ENCODE measurements at regions not wholly inside any gene's neighbourhood (a gene's known extent, or its start where the extent isn't known, plus 50 kb on each side); places are given as distances from the start of the nearest gene placed in this dataset.
A peak's percentile ranks its signal among the peaks of the same experiment; 100 is the strongest.

DNA sequence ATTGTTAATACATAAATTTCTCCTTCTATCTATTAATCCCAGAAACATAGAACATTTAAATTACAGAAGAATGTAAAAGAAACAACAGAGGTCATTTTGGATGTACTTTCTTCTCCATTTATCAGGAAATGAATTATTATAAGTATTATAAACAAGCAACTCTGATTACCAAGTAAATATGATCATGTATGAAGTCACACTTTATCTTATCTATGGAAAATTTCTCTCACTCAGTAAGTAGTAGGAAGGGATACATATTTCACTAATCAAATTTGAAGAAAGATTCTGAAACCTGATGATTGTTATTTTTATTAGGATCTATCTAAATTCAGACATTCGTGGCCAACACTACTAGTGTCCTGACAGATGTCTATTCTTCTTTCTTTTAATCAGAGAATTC lies 770.7 kb downstream of the LTN1 start:
- Mint-ChIP-seq H3K4me1 (peaks cover 1% of the 10 kb centered on the region), H3K27me3 (ENCODE audit: low read depth) (no peaks in the 10 kb centered on the region), H3K36me3 (ENCODE audit: low read depth) (no peaks in the 10 kb centered on the region), H3K27ac (peak overlapping the region in 1 of 3 experiments; percentile 35), H3K9me3 (peaks cover 7% of the 10 kb centered on the region), H3K4me3 (no peak overlapping the region)
- TF ChIP-seq, protein P1, sequence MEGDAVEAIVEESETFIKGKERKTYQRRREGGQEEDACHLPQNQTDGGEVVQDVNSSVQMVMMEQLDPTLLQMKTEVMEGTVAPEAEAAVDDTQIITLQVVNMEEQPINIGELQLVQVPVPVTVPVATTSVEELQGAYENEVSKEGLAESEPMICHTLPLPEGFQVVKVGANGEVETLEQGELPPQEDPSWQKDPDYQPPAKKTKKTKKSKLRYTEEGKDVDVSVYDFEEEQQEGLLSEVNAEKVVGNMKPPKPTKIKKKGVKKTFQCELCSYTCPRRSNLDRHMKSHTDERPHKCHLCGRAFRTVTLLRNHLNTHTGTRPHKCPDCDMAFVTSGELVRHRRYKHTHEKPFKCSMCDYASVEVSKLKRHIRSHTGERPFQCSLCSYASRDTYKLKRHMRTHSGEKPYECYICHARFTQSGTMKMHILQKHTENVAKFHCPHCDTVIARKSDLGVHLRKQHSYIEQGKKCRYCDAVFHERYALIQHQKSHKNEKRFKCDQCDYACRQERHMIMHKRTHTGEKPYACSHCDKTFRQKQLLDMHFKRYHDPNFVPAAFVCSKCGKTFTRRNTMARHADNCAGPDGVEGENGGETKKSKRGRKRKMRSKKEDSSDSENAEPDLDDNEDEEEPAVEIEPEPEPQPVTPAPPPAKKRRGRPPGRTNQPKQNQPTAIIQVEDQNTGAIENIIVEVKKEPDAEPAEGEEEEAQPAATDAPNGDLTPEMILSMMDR (IDR thresholded peaks at IDR 0.05; ENCODE audit: unreplicated experiment in 3 of 3): no peak

DNA sequence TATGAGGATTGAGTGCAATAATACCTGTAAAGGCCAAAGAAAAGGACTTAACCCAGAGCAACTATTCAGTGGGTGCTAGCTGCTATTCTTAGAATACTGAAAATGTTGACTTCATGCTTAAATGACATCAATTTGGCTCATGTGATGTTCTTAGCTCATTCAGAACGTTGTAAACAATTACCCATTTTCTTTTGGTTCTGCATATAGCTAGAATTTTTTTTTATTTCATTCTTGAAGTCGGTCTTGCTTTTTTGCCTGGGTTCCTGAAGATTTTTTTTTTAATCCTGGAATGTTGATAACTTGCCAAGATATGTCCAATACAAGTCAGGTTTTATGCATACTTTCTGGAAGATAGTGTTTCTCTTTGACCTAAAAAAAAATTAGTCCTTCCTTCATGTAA lies 772.0 kb downstream of the LTN1 start:
- no peak overlapping the region for H3K4me3 Mint-ChIP-seq
- no peaks in the 10 kb centered on the region for H3K4me1 Mint-ChIP-seq
- H3K36me3 Mint-ChIP-seq (ENCODE audit: low read depth): no peaks in the 10 kb centered on the region
- H3K27me3 Mint-ChIP-seq (ENCODE audit: low read depth): no peaks in the 10 kb centered on the region
- TF ChIP-seq, protein P1 (IDR thresholded peaks at IDR 0.05; ENCODE audit: unreplicated experiment in 3 of 3): no peak
- peaks cover 7% of the 10 kb centered on the region for H3K9me3 Mint-ChIP-seq
- H3K27ac Mint-ChIP-seq: peak overlapping the region; percentile 7 to 35 (median 19)

DNA sequence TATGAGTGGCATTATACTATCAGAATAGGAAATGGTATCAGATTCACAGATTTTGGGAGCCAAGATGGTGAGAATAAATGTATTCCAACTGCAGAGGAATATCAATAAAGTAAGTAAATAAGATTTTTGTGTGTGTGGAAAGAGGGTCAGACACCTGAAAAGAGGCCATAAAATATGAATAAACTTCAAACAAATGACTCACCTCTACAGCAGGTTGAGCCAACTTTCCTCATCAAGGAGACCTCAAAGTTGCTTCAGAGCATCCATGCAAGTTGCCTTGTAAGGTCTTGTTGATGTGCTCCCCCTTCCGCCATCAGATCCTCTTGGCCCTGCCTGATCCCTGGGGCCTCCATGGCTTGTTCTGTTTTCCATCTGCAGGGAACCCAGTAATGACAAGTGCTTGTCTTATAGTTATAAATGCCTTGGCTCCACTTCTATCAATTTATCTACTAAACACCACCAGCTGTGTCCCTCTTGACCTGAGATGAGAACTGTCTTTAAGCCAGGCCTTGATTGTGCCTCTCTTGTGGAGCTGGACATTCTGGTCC lies 775.6 kb downstream of the LTN1 start:
- TF ChIP-seq, protein P1 (IDR thresholded peaks at IDR 0.05; ENCODE audit: unreplicated experiment in 3 of 3): no peak
- H3K4me1 Mint-ChIP-seq: peaks cover 19% of the 10 kb centered on the region
- peak overlapping the region in 2 of 3 experiments; percentile 35 to 44 for H3K27ac Mint-ChIP-seq
- no peaks in the 10 kb centered on the region for H3K36me3 Mint-ChIP-seq (ENCODE audit: low read depth)
- no peaks in the 10 kb centered on the region for H3K27me3 Mint-ChIP-seq (ENCODE audit: low read depth)
- peaks cover 7% of the 10 kb centered on the region for H3K9me3 Mint-ChIP-seq
- H3K4me3 Mint-ChIP-seq: no peak overlapping the region

DNA sequence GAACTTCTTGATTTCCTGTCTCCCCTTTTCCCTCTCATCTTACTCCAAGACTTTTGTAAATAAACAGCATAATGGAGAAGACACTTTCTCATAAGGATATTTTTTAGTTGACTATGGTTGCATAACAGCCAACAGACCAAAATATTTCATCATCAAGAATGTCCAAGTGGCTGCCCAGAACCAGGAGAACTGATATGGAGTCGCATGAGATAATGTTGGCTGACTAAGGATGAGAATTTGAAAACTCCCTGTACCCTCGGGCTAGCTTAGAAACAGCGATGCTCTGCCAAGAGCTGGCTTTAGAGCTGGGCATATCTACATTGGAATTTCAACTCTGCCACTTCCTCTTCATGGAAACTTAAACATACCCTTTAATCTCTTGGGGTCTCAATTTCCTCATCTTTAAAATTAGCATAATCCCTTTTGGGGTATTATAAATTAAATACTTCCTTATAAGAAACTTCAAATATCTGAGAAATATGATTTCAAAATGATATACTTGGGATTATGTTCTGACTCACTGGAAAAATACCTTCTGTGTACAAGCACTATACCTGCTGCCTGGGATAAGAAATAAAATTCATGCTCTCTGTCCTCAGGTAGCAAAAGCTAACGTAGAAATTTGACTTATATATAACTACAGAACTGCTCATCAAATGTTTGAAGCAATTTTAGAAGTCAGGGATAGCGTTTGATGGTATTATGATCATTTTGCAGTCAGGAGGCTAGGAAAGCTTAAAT lies 777.3 kb downstream of the LTN1 start:
- Mint-ChIP-seq H3K27ac (peak overlapping the region in 1 of 3 experiments; percentile 67), H3K4me1 (peaks cover 28% of the 10 kb centered on the region), H3K27me3 (ENCODE audit: low read depth) (no peaks in the 10 kb centered on the region), H3K9me3 (peaks cover 7% of the 10 kb centered on the region), H3K36me3 (ENCODE audit: low read depth) (no peaks in the 10 kb centered on the region), H3K4me3 (no peak overlapping the region)
- TF ChIP-seq, protein P1 (IDR thresholded peaks at IDR 0.05; ENCODE audit: unreplicated experiment in 3 of 3): no peak

DNA sequence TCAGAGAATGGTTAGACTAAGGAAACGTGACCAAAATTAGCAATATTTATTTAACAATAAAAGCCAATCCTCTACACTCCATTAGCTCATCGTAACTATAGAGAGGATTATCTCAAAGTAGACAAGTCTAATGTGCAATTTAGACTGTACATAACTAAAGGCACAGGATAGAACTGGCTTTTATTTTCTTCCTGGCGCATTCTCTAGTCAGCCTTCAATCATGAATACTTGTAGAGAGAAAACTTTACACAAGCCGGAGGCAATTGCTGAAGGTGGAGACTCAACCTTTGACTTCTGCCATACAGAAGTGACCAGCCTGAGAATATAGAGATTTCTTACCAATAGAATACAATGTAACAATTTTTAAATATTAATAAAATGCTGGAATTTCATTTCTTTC lies 777.9 kb downstream of the LTN1 start:
- Mint-ChIP-seq H3K27ac (peak overlapping the region in 1 of 3 experiments; percentile 67), H3K4me3 (no peak overlapping the region), H3K36me3 (ENCODE audit: low read depth) (no peaks in the 10 kb centered on the region), H3K9me3 (peaks cover 5% of the 10 kb centered on the region), H3K27me3 (ENCODE audit: low read depth) (no peaks in the 10 kb centered on the region), H3K4me1 (peaks cover 28% of the 10 kb centered on the region)
- TF ChIP-seq, protein P1 (IDR thresholded peaks at IDR 0.05; ENCODE audit: unreplicated experiment in 3 of 3): no peak

DNA sequence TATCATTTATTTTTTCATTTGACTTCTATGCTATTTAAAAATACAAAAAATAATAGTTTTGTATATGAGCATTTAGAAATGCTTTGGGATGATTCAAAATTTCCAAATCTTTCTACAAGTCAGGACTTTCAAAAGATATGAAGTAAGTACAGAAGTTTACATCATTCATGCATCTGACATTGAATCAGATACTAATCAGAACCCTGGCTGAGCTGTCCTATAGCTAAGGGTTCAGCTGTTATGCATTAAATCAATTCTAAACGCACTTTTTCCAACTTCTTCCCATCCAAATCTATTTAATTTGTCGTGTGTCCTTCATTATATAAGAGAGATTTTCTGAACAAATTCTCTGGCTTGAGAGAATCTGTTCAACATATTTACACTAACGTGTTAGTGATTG lies 779.4 kb downstream of the LTN1 start:
- H3K27ac Mint-ChIP-seq: peak overlapping the region in 2 of 3 experiments; percentile 76 to 78
- H3K27me3 Mint-ChIP-seq (ENCODE audit: low read depth): no peaks in the 10 kb centered on the region
- no peak overlapping the region for H3K4me3 Mint-ChIP-seq
- H3K4me1 Mint-ChIP-seq: peaks cover 32% of the 10 kb centered on the region
- no peaks in the 10 kb centered on the region for H3K9me3 Mint-ChIP-seq
- TF ChIP-seq, protein P1 (IDR thresholded peaks at IDR 0.05; ENCODE audit: unreplicated experiment in 3 of 3): no peak
- H3K36me3 Mint-ChIP-seq (ENCODE audit: low read depth): no peaks in the 10 kb centered on the region

Measured in nephron (organoid).